ENCODE measurements at regions not wholly inside any gene's neighbourhood (a gene's known extent, or its start where the extent isn't known, plus 50 kb on each side); places are given as distances from the start of the nearest gene placed in this dataset.

- TF ChIP-seq POLR2A (IDR thresholded peaks at IDR 0.05; ENCODE audit: extremely low read depth, insufficient read length) (no peak), CTCF (IDR thresholded peaks at IDR 0.05; ENCODE audit: low read depth, low read length) (no peak), MAX (IDR thresholded peaks at IDR 0.05; ENCODE audit: low read depth, low read length) (no peak), MYC (IDR thresholded peaks at IDR 0.05; ENCODE audit: low read depth, low read length) (no peak)
Observed at GRCh38 chr3:8236264-8236663, 265.4 kb upstream of the LMCD1 start.

Measured in NB4 (cell line).